Esophagus muscularis mucosa (tissue), 4 donors: ENCODE measurements at regions not wholly inside any gene's neighbourhood (a gene's known extent, or its start where the extent isn't known, plus 50 kb on each side); places are given as distances from the start of the nearest gene placed in this dataset.

Source experiments
- DNase-seq: peaks from one replicate; pipeline ENCODE4 v3.0.0-alpha.2; 2017; ENCODE audit errors: extremely low spot score
- H3K27ac ChIP-seq, 4 donors: fragments of 200-600 bp; sonication (generic); replicated peaks in 1 of 4; 1 replicate in 3 of 4; 2 replicates in 1 of 4; pipeline ENCODE4 v1.5.1; 2016 to 2019; ENCODE audit warnings: mild to moderate bottlenecking in 1 of 4
- H3K27me3 ChIP-seq, 4 donors: fragments of 200-600 bp; sonication (generic); one replicate each; pipeline versions ENCODE4 v1.5.1 to v1.6.0; 2016 to 2019
- H3K36me3 ChIP-seq, 4 donors: fragments of 200-600 bp; sonication (generic); one replicate each; pipeline ENCODE4 v1.5.1; 2016 to 2019
- H3K4me1 ChIP-seq, 4 donors: fragments of 200-600 bp; sonication (generic); one replicate each; pipeline ENCODE4 v1.5.1; 2016 to 2019
- H3K4me3 ChIP-seq, 4 donors: fragments of 200-600 bp; sonication (generic); 1 replicate in 2 of 4; 2 replicates in 2 of 4; pipeline ENCODE4 v1.5.1; 2016 to 2019; ENCODE audit warnings: mild to moderate bottlenecking in 4 of 4, moderate library complexity in 1 of 4
- H3K9me3 ChIP-seq, 4 donors: fragments of 200-600 bp; sonication (generic); 1 replicate in 3 of 4; 2 replicates in 1 of 4; pipeline ENCODE4 v1.5.1; 2016 to 2019
- EP300 ChIP-seq: sonication (generic); formaldehyde crosslinking; IDR thresholded peaks from one replicate; pipeline ENCODE4 v1.6.1; 2017; ENCODE audit warnings: antibody characterized with exemption
- POLR2A ChIP-seq: fragments of 450-650 bp; IDR thresholded peaks from one replicate; pipeline ENCODE4 v1.6.1; 2017; ENCODE audit warnings: antibody characterized with exemption, moderate library complexity, mild to moderate bottlenecking, low read depth
- POLR2AphosphoS5 ChIP-seq, 2 donors: sonication (generic); formaldehyde crosslinking; IDR thresholded peaks; one replicate each; pipeline ENCODE4 v1.6.1; 2017; ENCODE audit warnings: antibody characterized with exemption in 2 of 2
- WGBS: methylation state at CpG from one replicate; pipeline ENCODE4 v1.1.5; 2018; 5-methylcytosine and 5-hydroxymethylcytosine counted together
- intact Hi-C: fragments of 100-400 bp; cut with DNase I; formaldehyde crosslinking; loops from one replicate; pipeline ENCODE4 v1.15.1; 2023
- TF ChIP-seq, protein P1 (sequence below), 3 experiments: fragments of 200-600 bp in 2 of 3; fragments of 450-650 bp in 1 of 3; sonication (generic) in 2 of 3; IDR thresholded peaks; one replicate each; pipeline ENCODE4 v1.5.1; 2017 to 2019; ENCODE audit warnings: antibody characterized with exemption in 3 of 3, mild to moderate bottlenecking in 2 of 3, moderate library complexity in 1 of 3

DNA sequence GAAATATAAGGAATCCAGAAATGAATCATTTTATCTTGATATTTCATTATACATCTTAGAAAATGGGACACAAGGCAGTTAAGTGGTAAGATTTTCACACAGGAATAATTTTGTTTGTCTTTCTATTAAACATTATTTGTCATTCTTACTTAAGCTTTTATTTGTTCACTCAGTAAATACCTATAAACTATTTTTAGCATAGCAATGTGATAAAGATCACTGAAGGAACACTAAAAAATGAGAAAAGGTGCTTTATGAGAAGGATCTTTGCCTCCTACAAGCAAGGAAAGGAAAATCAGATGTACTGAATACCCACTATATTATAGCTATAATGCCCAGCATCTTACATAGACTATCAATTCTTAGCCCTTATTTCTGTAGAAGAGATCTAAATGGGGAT lies 176.2 kb upstream of the NYAP2 start:
- Histone ChIP-seq H3K27me3 (no peaks in the 10 kb centered on the region), H3K27ac (no peak overlapping the region), H3K36me3 (no peaks in the 10 kb centered on the region), H3K4me3 (no peak overlapping the region), H3K4me1 (no peaks in the 10 kb centered on the region), H3K9me3 (no peaks in the 10 kb centered on the region)
- TF ChIP-seq POLR2AphosphoS5 (IDR thresholded peaks at IDR 0.05) (no peak), EP300 (no peak), POLR2A (no peak)
- TF ChIP-seq, protein P1, sequence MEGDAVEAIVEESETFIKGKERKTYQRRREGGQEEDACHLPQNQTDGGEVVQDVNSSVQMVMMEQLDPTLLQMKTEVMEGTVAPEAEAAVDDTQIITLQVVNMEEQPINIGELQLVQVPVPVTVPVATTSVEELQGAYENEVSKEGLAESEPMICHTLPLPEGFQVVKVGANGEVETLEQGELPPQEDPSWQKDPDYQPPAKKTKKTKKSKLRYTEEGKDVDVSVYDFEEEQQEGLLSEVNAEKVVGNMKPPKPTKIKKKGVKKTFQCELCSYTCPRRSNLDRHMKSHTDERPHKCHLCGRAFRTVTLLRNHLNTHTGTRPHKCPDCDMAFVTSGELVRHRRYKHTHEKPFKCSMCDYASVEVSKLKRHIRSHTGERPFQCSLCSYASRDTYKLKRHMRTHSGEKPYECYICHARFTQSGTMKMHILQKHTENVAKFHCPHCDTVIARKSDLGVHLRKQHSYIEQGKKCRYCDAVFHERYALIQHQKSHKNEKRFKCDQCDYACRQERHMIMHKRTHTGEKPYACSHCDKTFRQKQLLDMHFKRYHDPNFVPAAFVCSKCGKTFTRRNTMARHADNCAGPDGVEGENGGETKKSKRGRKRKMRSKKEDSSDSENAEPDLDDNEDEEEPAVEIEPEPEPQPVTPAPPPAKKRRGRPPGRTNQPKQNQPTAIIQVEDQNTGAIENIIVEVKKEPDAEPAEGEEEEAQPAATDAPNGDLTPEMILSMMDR (IDR thresholded peaks at IDR 0.05) = no peak
- no peak for DNase-seq
- intact Hi-C loops = no loop called here

DNA sequence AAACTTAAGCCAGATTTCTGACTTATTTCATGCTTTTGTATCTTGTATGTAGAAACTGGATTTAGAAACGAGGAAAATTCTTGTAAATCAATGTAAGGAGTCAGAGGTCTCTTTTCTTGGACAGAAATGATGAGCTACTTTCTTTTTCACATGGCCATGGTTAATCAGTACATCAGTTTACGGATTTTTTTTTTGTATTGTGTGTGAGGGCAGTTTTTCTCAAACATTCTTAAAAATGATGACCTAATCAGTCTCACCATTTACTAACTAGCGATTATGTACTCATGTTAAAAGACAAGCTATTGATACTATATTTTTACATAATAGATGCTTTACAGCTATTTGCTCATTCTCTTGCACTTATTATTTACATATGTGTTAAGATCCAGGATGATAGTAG lies 165.2 kb upstream of the DOCK10 start:
- TF ChIP-seq EP300 (no peak), POLR2A (no peak), POLR2AphosphoS5 (IDR thresholded peaks at IDR 0.05) (no peak)
- TF ChIP-seq, protein P1 (IDR thresholded peaks at IDR 0.05) = no peak
- 81% methylated on average over 3 of the region's 3 CpGs for WGBS
- Histone ChIP-seq H3K36me3 (no peaks in the 10 kb centered on the region), H3K27ac (no peak overlapping the region), H3K9me3 (no peaks in the 10 kb centered on the region), H3K4me1 (no peaks in the 10 kb centered on the region), H3K4me3 (no peak overlapping the region), H3K27me3 (no peaks in the 10 kb centered on the region)
- intact Hi-C loops = no loop called here
- DNase-seq = no peak

DNA sequence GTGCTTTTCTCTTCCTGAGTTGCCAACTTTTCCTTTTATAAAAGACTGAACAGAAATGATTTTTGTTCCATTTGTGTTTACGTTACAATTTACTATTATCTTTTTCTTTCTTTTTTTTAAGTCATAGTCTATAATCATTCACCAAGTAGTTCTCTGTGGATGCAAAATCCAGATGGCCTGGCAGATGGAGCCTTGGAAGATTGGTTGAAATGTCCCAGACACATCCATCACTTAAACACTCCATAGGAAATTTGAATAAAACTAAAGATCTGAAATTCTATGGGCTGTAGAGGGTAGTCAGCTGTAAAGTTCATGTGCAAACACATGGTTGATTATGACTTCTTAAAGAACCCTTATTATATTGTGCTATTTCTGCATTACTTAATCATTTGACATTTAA lies 164.8 kb upstream of the DOCK10 start:
- Histone ChIP-seq H3K4me3 (no peak overlapping the region), H3K9me3 (no peaks in the 10 kb centered on the region), H3K27me3 (no peaks in the 10 kb centered on the region), H3K4me1 (no peaks in the 10 kb centered on the region), H3K36me3 (no peaks in the 10 kb centered on the region), H3K27ac (no peak overlapping the region)
- intact Hi-C loops = no loop called here
- DNase-seq = no peak
- WGBS = 74% methylated on average over 1 of the region's 1 CpG
- TF ChIP-seq POLR2A (no peak), POLR2AphosphoS5 (IDR thresholded peaks at IDR 0.05) (no peak), EP300 (no peak)
- TF ChIP-seq, protein P1 (IDR thresholded peaks at IDR 0.05) = no peak

DNA sequence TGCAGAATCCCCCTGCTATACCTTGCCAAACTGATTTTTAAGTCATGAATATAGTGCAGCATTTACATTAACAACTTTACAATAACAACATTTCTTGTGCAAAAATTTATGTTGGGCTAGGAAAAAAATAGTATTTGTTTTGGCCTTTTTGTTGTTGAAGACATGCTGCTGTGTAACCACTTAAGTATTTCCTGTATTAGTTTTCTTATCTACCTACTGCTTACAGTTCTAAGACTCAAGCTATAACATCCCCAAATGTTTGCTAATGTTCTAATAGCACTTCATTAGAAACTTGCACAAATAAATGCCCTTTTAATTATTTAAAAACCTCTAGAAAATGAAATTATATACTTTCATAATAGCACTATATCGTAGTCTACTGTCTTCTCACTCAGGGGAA lies 154.3 kb upstream of the DOCK10 start:
- H3K9me3 ChIP-seq = no peaks in the 10 kb centered on the region
- TF ChIP-seq, protein P1 (IDR thresholded peaks at IDR 0.05) = no peak
- TF ChIP-seq POLR2A (no peak), EP300 (no peak)
- no peak overlapping the region for H3K4me3 ChIP-seq
- H3K36me3 ChIP-seq = no peaks in the 10 kb centered on the region
- no peak overlapping the region for H3K27ac ChIP-seq
- WGBS = 75% methylated on average over 1 of the region's 1 CpG
- H3K27me3 ChIP-seq = no peaks in the 10 kb centered on the region
- intact Hi-C loops = no loop called here
- H3K4me1 ChIP-seq = no peaks in the 10 kb centered on the region
- DNase-seq = no peak

DNA sequence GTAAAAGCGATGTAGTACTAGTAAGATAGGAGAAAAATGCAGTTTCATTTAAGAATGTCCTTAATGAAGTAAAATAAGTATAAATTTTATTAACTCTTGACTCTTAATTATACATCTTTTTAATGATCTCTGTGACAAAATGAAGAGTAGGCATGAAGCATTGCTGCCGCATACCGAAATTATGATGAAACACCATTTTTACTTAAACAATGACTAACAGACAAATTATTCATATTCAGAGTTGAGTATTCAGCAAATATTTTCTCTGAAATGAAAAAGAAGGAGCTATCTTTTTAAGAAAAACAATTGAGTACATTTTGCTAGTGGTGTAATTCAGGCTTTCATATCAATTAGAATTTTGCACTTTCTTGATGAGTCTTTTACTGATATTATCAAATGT lies 150.6 kb upstream of the DOCK10 start:
- Histone ChIP-seq H3K9me3 (no peaks in the 10 kb centered on the region), H3K36me3 (no peaks in the 10 kb centered on the region), H3K27me3 (no peaks in the 10 kb centered on the region), H3K4me3 (no peak overlapping the region), H3K4me1 (no peaks in the 10 kb centered on the region), H3K27ac (no peak overlapping the region)
- no peak for DNase-seq
- intact Hi-C loops = no loop called here
- WGBS = 92% methylated on average over 3 of the region's 3 CpGs
- no peak for TF ChIP-seq POLR2AphosphoS5 (IDR thresholded peaks at IDR 0.05)
- no peak for TF ChIP-seq POLR2A
- TF ChIP-seq, protein P1 (IDR thresholded peaks at IDR 0.05) = no peak
- no peak for TF ChIP-seq EP300
